Globus pallidus (tissue), 1 donor: ENCODE measurements at regions not wholly inside any gene's neighbourhood (a gene's known extent, or its start where the extent isn't known, plus 50 kb on each side); places are given as distances from the start of the nearest gene placed in this dataset.

Experiments used
- DNase-seq: peaks from one replicate; pipeline ENCODE4 v3.0.0-alpha.2; 2015; ENCODE audit warnings: low spot score

GRCh38 chr20:10771435-10772140 is 97.8 kb upstream of the JAG1 start:
- no peak for DNase-seq

GRCh38 chr20:10774357-10774943 is 100.7 kb upstream of the JAG1 start:
- DNase-seq, result no peak

GRCh38 chr20:10777710-10778109 is 103.9 kb upstream of the JAG1 start:
- no peak for DNase-seq

DNA sequence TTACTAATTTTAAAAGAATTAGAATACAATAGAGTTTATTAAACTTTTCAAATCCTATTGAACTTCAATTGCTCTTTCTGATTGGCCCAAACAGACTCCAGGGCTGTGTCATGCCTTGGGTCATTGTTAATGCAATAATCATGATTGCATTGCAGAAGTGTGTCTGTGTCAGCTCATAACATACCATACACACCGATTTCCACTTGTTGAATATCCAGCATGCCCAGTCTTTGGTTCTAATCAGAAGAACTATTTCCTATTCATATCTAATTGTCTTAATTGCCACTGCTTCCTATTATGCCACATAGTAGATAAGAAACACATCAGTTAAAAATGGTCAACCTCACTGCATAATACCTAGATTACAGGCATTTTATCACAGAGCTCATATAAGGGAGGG is 106.1 kb upstream of the JAG1 start:
- DNase-seq, result no peak

DNA sequence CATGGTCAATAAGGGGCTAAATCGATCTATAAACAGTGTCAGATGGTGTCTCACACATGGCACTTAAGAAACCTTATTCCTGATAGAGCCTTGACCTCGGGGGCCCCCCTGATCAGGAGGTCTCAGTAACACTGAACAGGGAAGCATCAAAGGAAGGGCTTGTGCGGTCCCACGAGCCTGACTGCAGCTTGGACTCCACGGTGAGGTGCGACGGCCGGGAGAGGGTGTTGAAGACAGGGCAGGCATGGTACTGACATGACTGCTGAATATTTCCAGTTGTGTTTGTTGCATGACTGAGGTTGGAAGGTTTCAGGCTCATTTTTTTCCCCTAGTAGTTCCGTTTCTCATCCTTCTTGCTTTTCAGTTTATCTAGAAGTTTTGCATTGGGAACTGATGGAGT is 107.1 kb upstream of the JAG1 start:
- DNase-seq, result no peak

DNA sequence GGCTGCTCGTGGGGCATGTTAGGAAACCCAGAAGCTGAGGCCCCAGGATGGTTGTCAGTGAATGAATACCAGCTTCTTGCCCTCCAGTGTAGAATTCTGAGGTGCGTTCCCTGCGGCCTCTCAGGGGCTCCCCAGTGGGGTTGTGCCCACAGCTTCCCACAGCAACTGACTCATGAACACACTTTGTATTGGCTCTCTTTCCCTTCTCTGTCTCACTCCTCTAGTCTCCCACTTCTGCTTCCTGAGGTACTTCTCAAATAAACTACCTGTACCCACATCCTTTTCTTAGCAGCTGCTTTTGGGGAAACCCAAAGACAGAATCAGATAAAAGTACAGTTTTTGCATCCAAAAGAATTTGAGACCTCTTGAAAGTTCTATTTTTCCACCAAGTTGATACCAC is 107.7 kb upstream of the JAG1 start:
- DNase-seq, result no peak

DNA sequence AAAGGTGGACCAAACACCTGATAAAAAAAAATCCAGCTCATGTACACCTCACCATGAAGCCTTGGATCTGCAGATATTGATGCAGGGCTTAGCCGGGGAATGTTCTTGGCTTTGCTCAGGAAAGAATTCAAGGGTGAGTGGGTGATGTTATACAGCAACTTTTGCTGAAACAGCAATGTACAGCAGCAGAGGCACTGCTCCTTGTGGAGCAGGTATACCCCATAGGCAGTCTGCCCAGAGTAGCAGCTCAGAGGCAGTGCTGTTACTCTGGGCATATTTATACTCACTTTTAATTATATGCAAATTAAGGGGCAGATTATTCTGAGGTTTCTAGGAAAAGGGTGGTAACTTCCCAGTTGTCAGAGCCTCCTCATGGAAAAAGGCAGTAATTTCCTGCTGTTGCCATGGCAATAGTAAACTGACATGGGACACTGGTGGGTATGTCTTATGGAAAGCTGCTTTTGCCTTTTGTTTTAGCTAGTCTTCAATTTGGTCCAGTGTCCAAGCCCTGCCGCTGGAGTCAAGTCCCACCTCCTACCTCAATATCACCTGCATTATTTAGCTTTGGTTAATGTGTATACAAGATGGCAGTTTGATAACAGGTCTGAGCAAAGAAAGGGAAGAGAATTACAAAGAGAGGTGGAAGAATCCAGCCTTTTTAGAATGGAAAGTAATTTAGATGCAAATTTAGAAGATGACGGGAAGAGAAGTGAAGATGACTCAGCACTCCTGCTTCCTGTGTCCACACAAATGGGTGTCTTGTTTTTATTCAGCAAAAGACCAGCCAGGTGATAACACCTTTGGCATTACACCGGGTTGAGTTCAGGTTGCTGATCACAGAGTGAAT is 110.1 kb upstream of the JAG1 start:
- no peak for DNase-seq

DNA sequence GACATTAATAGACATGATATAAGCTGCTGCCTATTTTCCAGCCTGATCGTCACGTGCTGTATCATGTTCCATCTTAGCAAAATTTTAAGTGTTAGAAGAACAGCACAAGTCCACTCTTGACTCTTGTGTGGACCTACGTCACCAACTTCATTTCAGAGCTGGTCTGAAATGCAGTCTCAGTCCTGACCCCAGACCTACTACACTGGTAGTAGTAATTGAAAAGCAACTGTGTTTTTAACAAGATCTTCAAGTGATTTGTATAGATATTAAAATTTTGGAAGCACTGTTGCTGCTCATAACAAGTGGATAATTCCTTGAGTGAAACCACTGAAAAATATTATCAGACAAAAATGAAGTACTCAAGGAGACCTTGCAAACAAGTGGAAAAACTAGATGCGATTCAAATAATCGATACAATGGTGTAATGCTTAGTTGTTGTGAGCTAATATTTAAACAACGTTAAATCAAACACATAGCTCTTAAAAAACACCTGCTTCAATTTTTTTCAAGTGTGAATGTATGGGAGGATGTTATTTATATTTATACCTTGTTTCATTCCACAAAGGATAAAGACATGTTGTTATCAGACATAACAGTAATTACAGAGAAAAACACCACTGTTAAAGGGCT is 110.9 kb upstream of the JAG1 start:
- no peak for DNase-seq

GRCh38 chr20:10786678-10787077 is 112.9 kb upstream of the JAG1 start:
- DNase-seq, result no peak

DNA sequence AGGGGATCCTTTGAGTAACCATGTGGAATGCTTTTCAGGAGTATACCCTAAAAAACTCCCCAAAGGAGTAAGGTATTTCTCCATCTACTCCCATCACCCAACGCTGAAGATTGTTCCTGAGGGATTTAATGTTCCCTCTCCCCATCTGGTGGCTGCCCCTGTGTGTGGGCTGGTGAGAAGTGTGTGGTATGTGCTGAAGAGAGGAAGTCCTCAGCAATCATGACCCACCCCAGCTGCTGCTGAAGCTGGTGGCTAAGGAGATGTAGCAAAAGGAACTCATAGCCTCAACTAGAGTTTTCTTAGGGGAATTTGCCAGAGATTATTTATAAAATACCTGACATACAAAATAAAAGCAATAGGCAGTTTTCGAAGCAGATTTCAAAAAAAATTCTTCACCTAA is 114.3 kb upstream of the JAG1 start:
- no peak for DNase-seq

- no peak for DNase-seq
Measured at GRCh38 chr20:10788877-10789276, 115.1 kb upstream of the JAG1 start.

DNA sequence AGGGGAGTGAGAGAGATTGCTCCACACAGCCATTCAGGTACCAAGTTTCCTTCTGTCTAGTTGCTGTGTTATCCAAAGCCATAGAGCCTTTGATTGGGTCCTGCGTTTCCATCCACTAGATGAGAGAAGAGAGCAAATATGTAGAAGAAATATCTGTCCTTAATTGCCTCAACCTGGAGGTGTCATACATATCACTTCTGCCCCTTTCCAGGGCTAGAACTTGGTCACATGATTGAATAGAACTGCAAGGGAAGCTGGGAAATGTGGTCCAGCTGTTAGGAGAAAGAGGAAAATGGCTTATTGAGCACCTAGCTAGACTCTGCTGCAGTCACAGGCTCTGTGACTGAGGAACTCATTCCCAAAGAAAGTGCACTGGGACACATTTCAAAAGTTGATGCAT is 115.6 kb upstream of the JAG1 start:
- DNase-seq, result no peak

- no peak for DNase-seq
Measured at GRCh38 chr20:10790013-10790412, 116.2 kb upstream of the JAG1 start.

- no peak for DNase-seq
Measured at GRCh38 chr20:10792291-10792690, 118.5 kb upstream of the JAG1 start.

DNA sequence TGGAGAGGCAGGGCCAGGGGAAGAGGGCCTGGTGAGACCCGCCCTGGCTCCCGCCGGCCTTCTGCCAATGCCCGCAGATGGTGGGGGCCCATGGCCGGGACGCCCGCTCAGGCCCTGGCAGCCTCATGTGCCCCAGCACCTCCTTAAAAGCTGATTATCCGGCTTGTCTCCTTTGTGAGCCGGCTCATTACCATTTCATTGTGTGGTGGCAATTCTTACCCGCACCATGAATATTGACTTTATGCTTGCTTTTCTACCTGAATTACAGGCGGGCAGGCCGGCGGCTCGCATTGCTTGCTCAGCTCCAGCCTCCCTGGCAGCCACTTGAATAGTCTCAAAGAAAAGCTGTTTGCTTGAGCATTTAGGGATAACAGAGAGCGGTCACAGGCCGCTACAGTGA is 120.0 kb upstream of the JAG1 start:
- DNase-seq, result no peak

- no peak for DNase-seq
Measured at GRCh38 chr20:10794765-10795164, 121.0 kb upstream of the JAG1 start.

DNA sequence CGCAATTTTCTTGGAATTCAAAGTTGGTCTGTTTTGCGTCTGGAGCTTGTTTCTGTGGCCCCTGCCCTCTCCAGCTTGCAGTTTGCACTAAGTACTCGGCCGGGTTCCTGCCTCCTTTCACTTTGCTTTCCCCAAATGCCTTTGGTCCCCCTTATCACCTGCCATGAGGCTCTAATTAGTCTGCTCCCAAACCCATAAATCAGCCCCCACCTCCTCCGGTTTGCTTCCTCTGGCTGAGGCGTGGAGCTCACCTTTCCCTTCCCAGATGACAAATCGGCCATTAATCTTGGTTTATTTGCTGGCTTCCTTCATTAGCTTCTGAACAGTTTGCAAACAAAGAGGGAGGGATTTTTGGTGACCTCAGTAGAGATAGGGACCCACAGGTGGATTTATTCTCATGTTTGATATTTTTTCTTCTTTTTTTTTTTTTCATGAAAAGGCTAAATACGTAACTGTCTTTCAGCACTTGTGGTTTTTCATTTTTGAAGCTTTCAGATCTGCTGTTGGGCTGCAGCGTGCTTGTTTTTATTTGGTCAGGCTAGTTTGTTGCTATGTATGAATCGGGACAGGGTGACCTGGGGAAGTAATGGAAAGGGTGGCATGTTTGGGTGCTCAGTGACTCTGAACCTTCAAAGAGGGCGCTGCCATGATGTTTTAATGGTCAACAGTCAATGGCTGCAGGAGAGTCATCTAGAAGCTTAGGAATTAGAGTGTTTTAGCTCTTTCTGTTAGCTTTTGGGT is 121.7 kb upstream of the JAG1 start:
- DNase-seq, result no peak

DNA sequence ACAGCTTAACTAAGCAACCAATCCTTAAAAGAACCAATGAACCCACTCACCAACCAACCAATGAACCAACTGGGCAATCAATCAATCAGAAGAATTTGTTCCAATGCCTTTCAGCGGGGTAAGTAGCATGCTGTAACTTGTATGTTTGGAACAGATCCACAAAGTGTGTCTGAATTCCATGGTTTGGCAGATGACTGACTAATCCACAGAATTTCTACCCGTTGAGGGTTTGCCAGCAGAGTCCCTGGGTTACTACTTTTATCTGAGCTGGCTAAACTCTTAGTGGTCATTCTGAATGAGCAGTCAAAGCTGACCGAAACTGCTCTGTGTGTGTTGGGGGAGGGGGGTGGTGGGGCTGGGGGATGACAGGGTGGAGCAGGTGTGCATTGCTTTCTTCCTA is 125.0 kb upstream of the JAG1 start:
- no peak for DNase-seq

- no peak for DNase-seq
Measured at GRCh38 chr20:10799735-10800134, 125.9 kb upstream of the JAG1 start.

GRCh38 chr20:10800288-10800687 is 126.5 kb upstream of the JAG1 start:
- DNase-seq, result no peak

- DNase-seq, result no peak
Measured at GRCh38 chr20:10802236-10802635, 128.4 kb upstream of the JAG1 start.

DNA sequence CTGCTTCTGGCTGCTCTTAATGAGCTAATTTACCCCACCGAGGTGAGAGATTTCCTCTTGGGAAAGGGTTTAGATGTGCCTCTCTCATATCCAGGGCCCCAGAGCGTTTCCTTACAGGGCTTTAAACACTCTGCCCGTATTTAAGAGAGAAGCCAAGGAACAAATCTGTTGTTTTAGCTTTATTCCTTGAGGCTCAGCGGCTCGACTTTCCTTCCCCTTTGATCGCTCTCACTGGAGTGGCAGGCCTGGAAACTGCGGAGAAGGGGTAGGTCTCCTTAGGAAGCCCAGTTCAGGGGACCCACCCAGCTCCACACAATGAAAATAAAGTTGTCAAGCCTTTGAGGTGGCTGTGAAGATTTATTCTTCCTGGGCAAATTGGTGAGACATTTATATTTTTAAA is 132.0 kb upstream of the JAG1 start:
- DNase-seq, result no peak
